ENCODE measurements at regions not wholly inside any gene's neighbourhood (a gene's known extent, or its start where the extent isn't known, plus 50 kb on each side); places are given as distances from the start of the nearest gene placed in this dataset.

DNA sequence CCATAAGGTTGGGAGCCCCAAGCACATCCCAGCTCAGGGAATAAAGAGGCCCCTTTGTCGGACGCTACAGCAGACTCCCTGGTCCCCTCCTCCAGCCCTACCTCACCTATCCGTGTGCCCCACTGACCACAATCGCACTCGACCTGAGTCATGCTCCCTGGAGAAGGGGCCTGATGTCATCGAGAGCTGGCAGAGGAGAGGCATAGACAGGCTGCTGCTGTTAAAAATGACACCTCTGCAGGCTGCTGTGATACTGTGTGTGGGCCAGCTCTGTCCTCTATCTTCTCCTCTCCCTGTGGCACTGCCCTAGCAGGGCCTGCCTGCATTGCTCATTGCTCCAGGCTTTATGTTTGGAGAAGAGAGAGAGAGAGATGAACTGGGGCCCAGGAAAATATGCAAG is 123.4 kb upstream of the SYT13 start (continued):
- TF ChIP-seq, protein P1, sequence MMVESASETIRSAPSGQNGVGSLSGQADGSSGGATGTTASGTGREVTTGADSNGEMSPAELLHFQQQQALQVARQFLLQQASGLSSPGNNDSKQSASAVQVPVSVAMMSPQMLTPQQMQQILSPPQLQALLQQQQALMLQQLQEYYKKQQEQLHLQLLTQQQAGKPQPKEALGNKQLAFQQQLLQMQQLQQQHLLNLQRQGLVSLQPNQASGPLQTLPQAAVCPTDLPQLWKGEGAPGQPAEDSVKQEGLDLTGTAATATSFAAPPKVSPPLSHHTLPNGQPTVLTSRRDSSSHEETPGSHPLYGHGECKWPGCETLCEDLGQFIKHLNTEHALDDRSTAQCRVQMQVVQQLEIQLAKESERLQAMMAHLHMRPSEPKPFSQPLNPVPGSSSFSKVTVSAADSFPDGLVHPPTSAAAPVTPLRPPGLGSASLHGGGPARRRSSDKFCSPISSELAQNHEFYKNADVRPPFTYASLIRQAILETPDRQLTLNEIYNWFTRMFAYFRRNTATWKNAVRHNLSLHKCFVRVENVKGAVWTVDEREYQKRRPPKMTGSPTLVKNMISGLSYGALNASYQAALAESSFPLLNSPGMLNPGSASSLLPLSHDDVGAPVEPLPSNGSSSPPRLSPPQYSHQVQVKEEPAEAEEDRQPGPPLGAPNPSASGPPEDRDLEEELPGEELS (CRISPR knock-in tag; IDR thresholded peaks at IDR 0.05) = no peak
- TF ChIP-seq ESRRA (CRISPR knock-in tag; IDR thresholded peaks at IDR 0.05; ENCODE audit: borderline replicate concordance) (no peak), NR1H2 (CRISPR knock-in tag; IDR thresholded peaks at IDR 0.05) (no peak), TEAD1 (CRISPR knock-in tag; IDR thresholded peaks at IDR 0.05) (no peak), ZNF396 (CRISPR knock-in tag; IDR thresholded peaks at IDR 0.05; ENCODE audit: borderline replicate concordance) (no peak), ZNF121 (CRISPR knock-in tag; IDR thresholded peaks at IDR 0.05) (no peak), SMAD4 (CRISPR knock-in tag; IDR thresholded peaks at IDR 0.05) (no peak)
- TF ChIP-seq, protein P2, sequence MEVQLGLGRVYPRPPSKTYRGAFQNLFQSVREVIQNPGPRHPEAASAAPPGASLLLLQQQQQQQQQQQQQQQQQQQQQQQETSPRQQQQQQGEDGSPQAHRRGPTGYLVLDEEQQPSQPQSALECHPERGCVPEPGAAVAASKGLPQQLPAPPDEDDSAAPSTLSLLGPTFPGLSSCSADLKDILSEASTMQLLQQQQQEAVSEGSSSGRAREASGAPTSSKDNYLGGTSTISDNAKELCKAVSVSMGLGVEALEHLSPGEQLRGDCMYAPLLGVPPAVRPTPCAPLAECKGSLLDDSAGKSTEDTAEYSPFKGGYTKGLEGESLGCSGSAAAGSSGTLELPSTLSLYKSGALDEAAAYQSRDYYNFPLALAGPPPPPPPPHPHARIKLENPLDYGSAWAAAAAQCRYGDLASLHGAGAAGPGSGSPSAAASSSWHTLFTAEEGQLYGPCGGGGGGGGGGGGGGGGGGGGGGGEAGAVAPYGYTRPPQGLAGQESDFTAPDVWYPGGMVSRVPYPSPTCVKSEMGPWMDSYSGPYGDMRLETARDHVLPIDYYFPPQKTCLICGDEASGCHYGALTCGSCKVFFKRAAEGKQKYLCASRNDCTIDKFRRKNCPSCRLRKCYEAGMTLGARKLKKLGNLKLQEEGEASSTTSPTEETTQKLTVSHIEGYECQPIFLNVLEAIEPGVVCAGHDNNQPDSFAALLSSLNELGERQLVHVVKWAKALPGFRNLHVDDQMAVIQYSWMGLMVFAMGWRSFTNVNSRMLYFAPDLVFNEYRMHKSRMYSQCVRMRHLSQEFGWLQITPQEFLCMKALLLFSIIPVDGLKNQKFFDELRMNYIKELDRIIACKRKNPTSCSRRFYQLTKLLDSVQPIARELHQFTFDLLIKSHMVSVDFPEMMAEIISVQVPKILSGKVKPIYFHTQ (CRISPR knock-in tag; IDR thresholded peaks at IDR 0.05) = no peak
- TF ChIP-seq, protein P3, sequence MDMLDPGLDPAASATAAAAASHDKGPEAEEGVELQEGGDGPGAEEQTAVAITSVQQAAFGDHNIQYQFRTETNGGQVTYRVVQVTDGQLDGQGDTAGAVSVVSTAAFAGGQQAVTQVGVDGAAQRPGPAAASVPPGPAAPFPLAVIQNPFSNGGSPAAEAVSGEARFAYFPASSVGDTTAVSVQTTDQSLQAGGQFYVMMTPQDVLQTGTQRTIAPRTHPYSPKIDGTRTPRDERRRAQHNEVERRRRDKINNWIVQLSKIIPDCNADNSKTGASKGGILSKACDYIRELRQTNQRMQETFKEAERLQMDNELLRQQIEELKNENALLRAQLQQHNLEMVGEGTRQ (CRISPR knock-in tag; IDR thresholded peaks at IDR 0.05) = no peak

DNA sequence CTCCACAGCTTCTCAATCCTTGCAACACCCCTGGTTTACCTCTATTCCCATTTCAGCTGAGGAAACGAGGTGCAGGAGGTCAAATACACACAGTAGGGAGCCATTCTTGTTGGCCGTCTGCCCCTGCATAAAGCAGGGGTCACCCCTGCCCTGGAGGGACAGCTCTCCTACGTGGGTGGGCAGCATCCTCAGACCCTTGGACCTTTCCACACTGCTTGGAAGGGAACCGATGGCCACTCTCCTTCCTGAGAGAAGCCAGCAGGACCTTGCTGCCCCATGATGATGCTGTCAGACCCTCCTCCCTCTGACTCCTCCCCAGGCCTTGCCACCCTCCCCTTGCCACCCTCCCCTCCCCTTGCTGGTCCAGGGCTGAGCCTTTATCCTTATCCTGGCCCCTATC is 121.1 kb upstream of the SYT13 start:
- Mint-ChIP-seq H3K27ac (no peak overlapping the region), H3K36me3 (no peaks in the 10 kb centered on the region), H3K4me3 (no peak overlapping the region), H3K9me3 (no peaks in the 10 kb centered on the region), H3K27me3 (ENCODE audit: low read depth) (peaks cover 6% of the 10 kb centered on the region; the same call in 1 of the 2 replicates), H3K4me1 (peaks cover 39% of the 10 kb centered on the region)
- TF ChIP-seq ZNF219 (CRISPR knock-in tag; IDR thresholded peaks at IDR 0.05; ENCODE audit: borderline replicate concordance) = no peak
- no peak for TF ChIP-seq TP53 (CRISPR knock-in tag; IDR thresholded peaks at IDR 0.05)
- TF ChIP-seq IRF2 (CRISPR knock-in tag; IDR thresholded peaks at IDR 0.05; ENCODE audit: borderline replicate concordance, low read depth) = no peak
- TF ChIP-seq NFYB (CRISPR knock-in tag; conservative IDR thresholded peaks at IDR 0.05; ENCODE audit: low read depth) = no peak
- TF ChIP-seq, protein P4, sequence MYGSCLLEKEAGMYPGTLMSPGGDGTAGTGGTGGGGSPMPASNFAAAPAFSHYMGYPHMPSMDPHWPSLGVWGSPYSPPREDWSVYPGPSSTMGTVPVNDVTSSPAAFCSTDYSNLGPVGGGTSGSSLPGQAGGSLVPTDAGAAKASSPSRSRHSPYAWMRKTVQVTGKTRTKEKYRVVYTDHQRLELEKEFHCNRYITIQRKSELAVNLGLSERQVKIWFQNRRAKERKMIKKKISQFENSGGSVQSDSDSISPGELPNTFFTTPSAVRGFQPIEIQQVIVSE (CRISPR knock-in tag; IDR thresholded peaks at IDR 0.05; ENCODE audit: borderline replicate concordance) = no peak
- POLR2A ChIA-PET = interaction anchor here (0.7 kb wide), 1 partner anchor 15 kb away, joined by 3 read pairs; no protein-coding TSS in a partner anchor
- ATAC-seq (no peak), DNase-seq (ENCODE audit: low spot score) (no peak)
- CTCF ChIA-PET = interaction anchor here (0.7 to 1.5 kb wide), 7 partner anchors 18 to 364 kb away, joined by 3 to 8 read pairs (median 4); no protein-coding TSS in a partner anchor

DNA sequence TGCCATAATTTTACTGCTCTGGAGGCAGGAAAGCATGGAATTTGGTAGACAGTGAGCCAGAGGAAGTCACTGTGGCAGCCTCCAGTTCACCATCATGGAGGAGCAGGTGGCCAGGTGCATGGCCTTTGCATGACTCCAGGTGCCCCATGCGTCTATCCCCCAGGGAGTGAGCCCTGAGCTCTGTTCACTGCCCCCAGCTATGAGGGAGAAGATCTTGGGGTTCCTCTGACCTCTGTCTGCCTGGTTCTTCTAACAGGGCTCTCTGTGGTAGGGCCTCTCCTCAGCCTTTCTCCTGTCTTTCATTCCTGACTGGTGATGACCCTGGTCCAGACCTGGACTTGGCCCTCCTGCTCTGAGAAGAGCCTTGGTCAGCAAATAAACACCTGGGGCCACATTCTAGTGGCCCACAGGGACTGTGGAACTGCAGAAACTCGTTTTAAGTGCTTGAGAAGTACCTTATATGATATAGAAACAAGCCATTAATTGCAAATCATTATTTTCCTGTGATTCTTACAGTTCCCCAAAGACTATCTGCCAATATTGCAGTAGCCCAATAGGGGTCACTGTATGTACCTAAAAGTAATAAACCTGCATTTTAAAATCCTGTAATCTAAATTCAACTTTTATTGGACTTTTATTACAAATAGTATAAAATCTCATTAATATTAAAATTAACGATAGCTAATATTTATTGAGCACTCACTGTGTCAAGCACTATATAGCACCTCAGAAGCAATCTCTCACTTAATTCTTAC is 120.0 kb upstream of the SYT13 start:
- Mint-ChIP-seq H3K27ac (no peak overlapping the region), H3K36me3 (no peaks in the 10 kb centered on the region), H3K4me1 (peaks cover 28% of the 10 kb centered on the region), H3K27me3 (ENCODE audit: low read depth) (peaks cover 6% of the 10 kb centered on the region; the same call in 1 of the 2 replicates), H3K4me3 (no peak overlapping the region), H3K9me3 (no peaks in the 10 kb centered on the region)
- no peak for ATAC-seq
- POLR2A ChIA-PET = no interaction called here
- CTCF ChIA-PET = interaction anchor here (1.2 to 1.5 kb wide), 2 partner anchors 249 to 365 kb away, joined by 4 to 8 read pairs; no protein-coding TSS in a partner anchor
- DNase-seq (ENCODE audit: low spot score) = no peak
- TF ChIP-seq, protein P5, sequence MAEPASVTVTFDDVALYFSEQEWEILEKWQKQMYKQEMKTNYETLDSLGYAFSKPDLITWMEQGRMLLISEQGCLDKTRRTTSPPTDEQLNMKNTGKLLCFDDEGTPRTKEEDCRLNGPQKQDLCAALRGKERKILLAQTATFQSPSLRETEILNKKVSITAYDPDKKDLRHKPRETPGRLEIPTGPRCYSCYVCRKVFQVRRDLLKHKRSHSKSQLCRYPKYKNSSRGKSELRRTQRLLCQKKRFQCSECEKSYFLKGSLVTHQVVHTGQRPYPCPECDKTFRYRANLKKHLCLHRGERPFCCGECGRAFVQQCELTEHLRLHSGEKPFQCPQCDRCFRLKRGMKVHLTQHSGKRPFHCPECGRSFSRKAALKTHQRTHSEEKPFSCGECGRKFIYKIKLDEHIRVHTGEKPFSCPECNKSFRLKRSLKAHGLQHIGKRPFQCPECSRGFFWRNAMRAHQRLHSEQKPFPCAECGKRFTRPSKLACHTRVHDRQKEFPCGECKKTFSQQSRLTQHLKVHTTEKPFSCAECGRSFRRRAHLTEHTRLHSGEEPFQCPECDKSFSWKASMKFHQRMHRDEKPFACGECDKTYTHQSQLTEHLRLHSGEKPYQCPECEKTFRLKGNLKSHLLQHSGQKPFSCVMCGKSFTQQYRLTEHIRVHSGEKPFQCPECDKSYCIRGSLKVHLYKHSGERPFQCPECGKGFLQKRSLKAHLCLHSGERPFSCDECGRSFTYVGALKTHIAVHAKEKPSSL (CRISPR knock-in tag; conservative IDR thresholded peaks at IDR 0.05) = no peak
- TF ChIP-seq, protein P6, sequence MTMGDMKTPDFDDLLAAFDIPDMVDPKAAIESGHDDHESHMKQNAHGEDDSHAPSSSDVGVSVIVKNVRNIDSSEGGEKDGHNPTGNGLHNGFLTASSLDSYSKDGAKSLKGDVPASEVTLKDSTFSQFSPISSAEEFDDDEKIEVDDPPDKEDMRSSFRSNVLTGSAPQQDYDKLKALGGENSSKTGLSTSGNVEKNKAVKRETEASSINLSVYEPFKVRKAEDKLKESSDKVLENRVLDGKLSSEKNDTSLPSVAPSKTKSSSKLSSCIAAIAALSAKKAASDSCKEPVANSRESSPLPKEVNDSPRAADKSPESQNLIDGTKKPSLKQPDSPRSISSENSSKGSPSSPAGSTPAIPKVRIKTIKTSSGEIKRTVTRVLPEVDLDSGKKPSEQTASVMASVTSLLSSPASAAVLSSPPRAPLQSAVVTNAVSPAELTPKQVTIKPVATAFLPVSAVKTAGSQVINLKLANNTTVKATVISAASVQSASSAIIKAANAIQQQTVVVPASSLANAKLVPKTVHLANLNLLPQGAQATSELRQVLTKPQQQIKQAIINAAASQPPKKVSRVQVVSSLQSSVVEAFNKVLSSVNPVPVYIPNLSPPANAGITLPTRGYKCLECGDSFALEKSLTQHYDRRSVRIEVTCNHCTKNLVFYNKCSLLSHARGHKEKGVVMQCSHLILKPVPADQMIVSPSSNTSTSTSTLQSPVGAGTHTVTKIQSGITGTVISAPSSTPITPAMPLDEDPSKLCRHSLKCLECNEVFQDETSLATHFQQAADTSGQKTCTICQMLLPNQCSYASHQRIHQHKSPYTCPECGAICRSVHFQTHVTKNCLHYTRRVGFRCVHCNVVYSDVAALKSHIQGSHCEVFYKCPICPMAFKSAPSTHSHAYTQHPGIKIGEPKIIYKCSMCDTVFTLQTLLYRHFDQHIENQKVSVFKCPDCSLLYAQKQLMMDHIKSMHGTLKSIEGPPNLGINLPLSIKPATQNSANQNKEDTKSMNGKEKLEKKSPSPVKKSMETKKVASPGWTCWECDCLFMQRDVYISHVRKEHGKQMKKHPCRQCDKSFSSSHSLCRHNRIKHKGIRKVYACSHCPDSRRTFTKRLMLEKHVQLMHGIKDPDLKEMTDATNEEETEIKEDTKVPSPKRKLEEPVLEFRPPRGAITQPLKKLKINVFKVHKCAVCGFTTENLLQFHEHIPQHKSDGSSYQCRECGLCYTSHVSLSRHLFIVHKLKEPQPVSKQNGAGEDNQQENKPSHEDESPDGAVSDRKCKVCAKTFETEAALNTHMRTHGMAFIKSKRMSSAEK (CRISPR knock-in tag; IDR thresholded peaks at IDR 0.05; ENCODE audit: borderline replicate concordance) = no peak
- TF ChIP-seq GRHL2 (CRISPR knock-in tag; IDR thresholded peaks at IDR 0.05; ENCODE audit: insufficient replicate concordance, severe bottlenecking) (no peak), ZNF317 (CRISPR knock-in tag; IDR thresholded peaks at IDR 0.05; ENCODE audit: borderline replicate concordance, low read depth) (no peak)
